PFSK-1 (cell line): ENCODE measurements at regions not wholly inside any gene's neighbourhood (a gene's known extent, or its start where the extent isn't known, plus 50 kb on each side); places are given as distances from the start of the nearest gene placed in this dataset.

Experiments
- FOXP2 ChIP-seq: optimal IDR thresholded peaks from 2 replicates; pipeline ENCODE3; 2011; ENCODE audit warnings: borderline replicate concordance, control low read depth, inconsistent platforms; ENCODE audit not compliant: insufficient read depth; ENCODE audit errors: extremely low read length, extremely low read depth
- POLR2AphosphoS5 ChIP-seq: IDR thresholded peaks from 2 replicates; pipeline ENCODE4 v1.6.1; 2012; ENCODE audit warnings: low read depth, mild to moderate bottlenecking, control low read depth, low read length, moderate library complexity
- REST ChIP-seq, 2 experiments: IDR thresholded peaks; 2 replicates each; pipeline versions ENCODE4 v1.6.1 to v1.8.0; 2011 to 2012; ENCODE audit warnings: low read depth in 2 of 2, low read length in 2 of 2, control low read depth in 1 of 2, inconsistent platforms in 1 of 2, mild to moderate bottlenecking in 1 of 2, moderate library complexity in 1 of 2; ENCODE audit not compliant: insufficient read depth in 1 of 2
- SIN3A ChIP-seq: IDR thresholded peaks from 2 replicates; pipeline ENCODE4 v1.6.1; 2012; ENCODE audit warnings: mild to moderate bottlenecking, low read length, moderate library complexity, borderline replicate concordance; ENCODE audit not compliant: insufficient read depth
- TAF1 ChIP-seq: IDR thresholded peaks from 2 replicates; pipeline ENCODE4 v1.6.1; 2012; ENCODE audit warnings: low read length, control low read depth, borderline replicate concordance; ENCODE audit not compliant: insufficient read depth

DNA sequence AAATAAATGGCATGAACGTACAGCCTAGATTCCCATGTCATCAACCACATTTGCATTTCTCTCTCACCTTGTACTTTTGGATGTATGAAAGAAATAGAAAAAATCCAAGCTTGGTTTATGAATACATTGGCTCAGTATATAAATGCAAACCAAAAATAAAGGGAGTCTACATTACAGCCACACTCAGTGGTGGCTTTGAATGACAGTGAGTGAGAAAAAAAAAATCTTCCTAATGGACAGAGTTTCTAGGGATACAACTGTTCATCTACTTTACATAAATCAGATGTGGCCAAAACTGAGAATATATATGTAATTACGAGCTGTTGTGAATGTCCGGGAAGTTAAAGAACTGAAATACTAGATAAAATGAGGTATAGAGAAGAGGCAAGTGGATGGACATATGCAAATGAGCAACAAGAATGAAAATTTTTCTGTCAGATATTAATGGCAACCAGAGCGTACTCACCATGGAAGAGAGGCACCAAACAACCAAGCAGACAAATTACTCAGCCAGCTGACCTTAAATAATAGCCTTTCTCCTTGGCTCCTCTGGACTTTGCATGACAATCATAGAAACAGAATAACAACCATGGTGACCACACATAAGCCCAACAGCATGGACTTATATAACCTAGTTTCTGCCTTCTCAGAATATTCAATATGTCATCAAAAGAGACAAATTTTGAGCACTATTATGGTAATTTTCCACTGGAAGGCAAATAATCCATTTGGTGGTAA is 1305.8 kb downstream of the OTOL1 start:
- TF ChIP-seq REST (IDR thresholded peaks at IDR 0.05; ENCODE audit: insufficient read depth in 1 of 2, low read depth in 2 of 2, low read length in 2 of 2) (no peak), SIN3A (no peak), POLR2AphosphoS5 (no peak), TAF1 (no peak), FOXP2 (no peak)
